ENCODE measurements at regions not wholly inside any gene's neighbourhood (a gene's known extent, or its start where the extent isn't known, plus 50 kb on each side); places are given as distances from the start of the nearest gene placed in this dataset.

DNA sequence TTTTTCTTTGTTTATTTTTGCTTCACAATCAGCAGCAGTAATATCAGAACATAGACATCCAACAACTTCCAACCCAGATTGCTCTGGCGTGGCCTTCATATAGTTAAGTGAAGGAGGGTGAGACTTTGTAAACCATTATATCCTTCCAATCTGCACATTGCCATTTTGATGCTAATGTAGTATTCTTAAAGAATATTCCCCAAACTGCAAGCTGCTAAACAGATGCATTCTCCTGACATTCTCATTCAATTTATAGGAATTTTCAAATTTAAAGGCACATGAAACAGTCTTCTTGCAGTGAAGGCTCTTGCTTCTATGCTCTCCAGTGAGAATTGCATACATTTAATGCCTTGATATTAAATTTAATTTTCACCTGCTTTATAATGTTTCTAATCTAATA is 181.2 kb upstream of the EDIL3 start:
- TF ChIP-seq, protein P1, sequence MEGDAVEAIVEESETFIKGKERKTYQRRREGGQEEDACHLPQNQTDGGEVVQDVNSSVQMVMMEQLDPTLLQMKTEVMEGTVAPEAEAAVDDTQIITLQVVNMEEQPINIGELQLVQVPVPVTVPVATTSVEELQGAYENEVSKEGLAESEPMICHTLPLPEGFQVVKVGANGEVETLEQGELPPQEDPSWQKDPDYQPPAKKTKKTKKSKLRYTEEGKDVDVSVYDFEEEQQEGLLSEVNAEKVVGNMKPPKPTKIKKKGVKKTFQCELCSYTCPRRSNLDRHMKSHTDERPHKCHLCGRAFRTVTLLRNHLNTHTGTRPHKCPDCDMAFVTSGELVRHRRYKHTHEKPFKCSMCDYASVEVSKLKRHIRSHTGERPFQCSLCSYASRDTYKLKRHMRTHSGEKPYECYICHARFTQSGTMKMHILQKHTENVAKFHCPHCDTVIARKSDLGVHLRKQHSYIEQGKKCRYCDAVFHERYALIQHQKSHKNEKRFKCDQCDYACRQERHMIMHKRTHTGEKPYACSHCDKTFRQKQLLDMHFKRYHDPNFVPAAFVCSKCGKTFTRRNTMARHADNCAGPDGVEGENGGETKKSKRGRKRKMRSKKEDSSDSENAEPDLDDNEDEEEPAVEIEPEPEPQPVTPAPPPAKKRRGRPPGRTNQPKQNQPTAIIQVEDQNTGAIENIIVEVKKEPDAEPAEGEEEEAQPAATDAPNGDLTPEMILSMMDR (IDR thresholded peaks at IDR 0.05), result no peak
- TF ChIP-seq POLR2A (IDR thresholded peaks at IDR 0.05), result no peak
